ENCODE measurements at regions not wholly inside any gene's neighbourhood (a gene's known extent, or its start where the extent isn't known, plus 50 kb on each side); places are given as distances from the start of the nearest gene placed in this dataset.

GRCh38 chr1:219362702-219363101 is 189.0 kb downstream of the LYPLAL1 start (continued):
- TF ChIP-seq REST (IDR thresholded peaks at IDR 0.05; ENCODE audit: low read depth) = no peak

GRCh38 chr1:219359126-219359525 is 185.4 kb downstream of the LYPLAL1 start:
- H3K27ac ChIP-seq (ENCODE audit: low read depth, low read length) = no peak overlapping the region
- no peaks in the 10 kb centered on the region for H3K36me3 ChIP-seq (ENCODE audit: control insufficient read depth in 1 of 2, insufficient read depth in 2 of 2, low read length in 2 of 2)
- no peak overlapping the region for H2AFZ ChIP-seq (ENCODE audit: low read depth, low read length, poor library complexity, severe bottlenecking)
- ChIA-PET RAD21 (ENCODE audit: low non-redundant PET in 1 of 2, low total read pairs in 2 of 2, uncharacterized antibody in 2 of 2, unreplicated experiment in 2 of 2) (no interaction called here), POLR2A (no interaction called here), CTCF (no interaction called here)
- H4K20me1 ChIP-seq (ENCODE audit: insufficient read depth) = no peaks in the 10 kb centered on the region
- DNase-seq (ENCODE audit: low read depth, low spot score) (no peak), ATAC-seq (no peak)
- H3K9me3 ChIP-seq (ENCODE audit: control insufficient read depth in 1 of 2, insufficient read depth in 1 of 2, low read depth in 1 of 2, low read length in 2 of 2) = no peaks in the 10 kb centered on the region
- no peak overlapping the region for H3K9ac ChIP-seq (ENCODE audit: low read length)
- TF ChIP-seq RAD21 (IDR thresholded peaks at IDR 0.05; ENCODE audit: low read depth) (no peak), POLR2A (IDR thresholded peaks at IDR 0.05; ENCODE audit: borderline replicate concordance, extremely low read depth, insufficient read depth, insufficient read length) (no peak), SP1 (IDR thresholded peaks at IDR 0.05; ENCODE audit: low read depth) (no peak), FOSL1 (IDR thresholded peaks at IDR 0.05; ENCODE audit: low read depth) (no peak), JUND (IDR thresholded peaks at IDR 0.05) (no peak)
- no peak overlapping the region for H3K4me2 ChIP-seq (ENCODE audit: low read length)
- no peaks in the 10 kb centered on the region for H3K9me2 ChIP-seq (ENCODE audit: insufficient read depth)
- H3K4me3 ChIP-seq (replicated peaks in 1 of 2; ENCODE audit: low read depth in 1 of 2, low read length in 2 of 2) = no peak overlapping the region
- H3K27me3 ChIP-seq (ENCODE audit: insufficient read depth, low read length) = no peaks in the 10 kb centered on the region
- BruUV-seq (replicated peaks) = no TSS peak
- H3K4me1 ChIP-seq (ENCODE audit: control insufficient read depth in 1 of 2, insufficient read depth in 2 of 2, low read length in 2 of 2) = no peaks in the 10 kb centered on the region
- no peaks in the 10 kb centered on the region for H3K79me2 ChIP-seq (ENCODE audit: insufficient read depth, low read length)
- intact Hi-C loops (cut with micrococcal nuclease) = no loop called here

GRCh38 chr1:219358080-219358479 is 184.4 kb downstream of the LYPLAL1 start:
- BruUV-seq (replicated peaks) = no TSS peak
- RAD21 ChIA-PET (ENCODE audit: low non-redundant PET in 1 of 2, low total read pairs in 2 of 2, uncharacterized antibody in 2 of 2, unreplicated experiment in 2 of 2) = no interaction called here
- TF ChIP-seq EZH2 (IDR thresholded peaks at IDR 0.05) = no peak
- TF ChIP-seq SRF (IDR thresholded peaks at IDR 0.05; ENCODE audit: low read depth) = no peak
- no peak for TF ChIP-seq ZNF274 (IDR thresholded peaks at IDR 0.05; ENCODE audit: low read depth, low read length)
- TF ChIP-seq RAD21 (IDR thresholded peaks at IDR 0.05; ENCODE audit: low read depth) = no peak
- no peak for TF ChIP-seq ATF3 (IDR thresholded peaks at IDR 0.05)
- TF ChIP-seq MAX (IDR thresholded peaks at IDR 0.05) = no peak
- TF ChIP-seq SP1 (IDR thresholded peaks at IDR 0.05; ENCODE audit: low read depth) = no peak
- TF ChIP-seq ZFX (IDR thresholded peaks at IDR 0.05) = no peak
- no peak for TF ChIP-seq FOSL1 (IDR thresholded peaks at IDR 0.05; ENCODE audit: low read depth)
- no peak for TF ChIP-seq CEBPB (IDR thresholded peaks at IDR 0.05; ENCODE audit: low read depth)
- no peak for TF ChIP-seq YY1 (IDR thresholded peaks at IDR 0.05; ENCODE audit: extremely low read depth, insufficient replicate concordance, low read depth, low read length)
- no peak for TF ChIP-seq JUND (IDR thresholded peaks at IDR 0.05)
- TF ChIP-seq POLR2AphosphoS5 (IDR thresholded peaks at IDR 0.05; ENCODE audit: low read depth, low read length) = no peak
- no peak for TF ChIP-seq SIN3A (IDR thresholded peaks at IDR 0.05; ENCODE audit: low read depth)
- no peak for TF ChIP-seq ELF1 (IDR thresholded peaks at IDR 0.05; ENCODE audit: borderline replicate concordance, low read depth)

More at GRCh38 chr1:219358080-219358479, 184.4 kb downstream of the LYPLAL1 start:
- H4K20me1 ChIP-seq (ENCODE audit: insufficient read depth) = no peaks in the 10 kb centered on the region
- DNase-seq (ENCODE audit: low read depth, low spot score) (no peak), ATAC-seq (no peak)
- no peak overlapping the region for H3K4me3 ChIP-seq (replicated peaks in 1 of 2; ENCODE audit: low read depth in 1 of 2, low read length in 2 of 2)
- intact Hi-C loops (cut with micrococcal nuclease) = no loop called here
- H3K79me2 ChIP-seq (ENCODE audit: insufficient read depth, low read length) = no peaks in the 10 kb centered on the region
- CTCF ChIA-PET = no interaction called here
- no peaks in the 10 kb centered on the region for H3K4me1 ChIP-seq (ENCODE audit: control insufficient read depth in 1 of 2, insufficient read depth in 2 of 2, low read length in 2 of 2)
- no peak overlapping the region for H3K27ac ChIP-seq (ENCODE audit: low read depth, low read length)
- H2AFZ ChIP-seq (ENCODE audit: low read depth, low read length, poor library complexity, severe bottlenecking) = no peak overlapping the region
- no peak overlapping the region for H3K4me2 ChIP-seq (ENCODE audit: low read length)
- no peaks in the 10 kb centered on the region for H3K9me2 ChIP-seq (ENCODE audit: insufficient read depth)
- no peak overlapping the region for H3K9ac ChIP-seq (ENCODE audit: low read length)
- H3K36me3 ChIP-seq (ENCODE audit: control insufficient read depth in 1 of 2, insufficient read depth in 2 of 2, low read length in 2 of 2) = no peaks in the 10 kb centered on the region
- POLR2A ChIA-PET = no interaction called here
- no peaks in the 10 kb centered on the region for H3K27me3 ChIP-seq (ENCODE audit: insufficient read depth, low read length)
- H3K9me3 ChIP-seq (ENCODE audit: control insufficient read depth in 1 of 2, insufficient read depth in 1 of 2, low read depth in 1 of 2, low read length in 2 of 2) = no peaks in the 10 kb centered on the region

All from HCT116 (cell line).